HepG2 (cell line): ENCODE measurements at regions not wholly inside any gene's neighbourhood (a gene's known extent, or its start where the extent isn't known, plus 50 kb on each side); places are given as distances from the start of the nearest gene placed in this dataset.

Source experiments
- CTCF ChIP-seq: sonication (generic); formaldehyde crosslinking; IDR thresholded peaks from 2 replicates; pipeline ENCODE4 v1.5.0; 2020; ENCODE audit warnings: mild to moderate bottlenecking, missing genetic modification reagents, moderate library complexity
- HMGXB3 ChIP-seq: sonication (generic); formaldehyde crosslinking; IDR thresholded peaks from 2 replicates; pipeline ENCODE4 v1.4.0; 2020; ENCODE audit warnings: missing genetic modification reagents, borderline replicate concordance
- IRF9 ChIP-seq: sonication (generic); formaldehyde crosslinking; IDR thresholded peaks from 2 replicates; pipeline ENCODE4 v1.8.0; 2022; ENCODE audit warnings: missing genetic modification reagents, mild to moderate bottlenecking, borderline replicate concordance
- MED8 ChIP-seq: sonication (generic); formaldehyde crosslinking; IDR thresholded peaks from 2 replicates; pipeline ENCODE4 v1.8.1; 2023; ENCODE audit warnings: mild to moderate bottlenecking, missing genetic modification reagents; ENCODE audit not compliant: insufficient replicate concordance
- MTA3 ChIP-seq: sonication (generic); formaldehyde crosslinking; IDR thresholded peaks from 2 replicates; pipeline ENCODE4 v1.4.0; 2020; ENCODE audit warnings: missing genetic modification reagents
- NR0B2 ChIP-seq: sonication (generic); formaldehyde crosslinking; IDR thresholded peaks from 2 replicates; pipeline ENCODE4 v1.4.0; 2020; ENCODE audit warnings: mild to moderate bottlenecking, missing genetic modification reagents
- PHB2 ChIP-seq: fragments of 450-650 bp; IDR thresholded peaks from 2 replicates; pipeline ENCODE4 v1.6.1; 2018; ENCODE audit not compliant: partially characterized antibody
- PHF21A ChIP-seq: sonication (generic); formaldehyde crosslinking; IDR thresholded peaks from 2 replicates; pipeline ENCODE4 v1.5.0; 2020; ENCODE audit warnings: mild to moderate bottlenecking, missing genetic modification reagents
- SMAD9 ChIP-seq: sonication (generic); formaldehyde crosslinking; IDR thresholded peaks from 2 replicates; pipeline ENCODE4 v1.5.1; 2020; ENCODE audit warnings: mild to moderate bottlenecking, missing genetic modification reagents
- SP2 ChIP-seq: sonication (generic); formaldehyde crosslinking; IDR thresholded peaks from 2 replicates; pipeline ENCODE4 v1.5.1; 2020; ENCODE audit warnings: mild to moderate bottlenecking, missing genetic modification reagents
- SP5 ChIP-seq: IDR thresholded peaks from 2 replicates; pipeline ENCODE4 v1.6.1; 2016; ENCODE audit warnings: low read depth, borderline replicate concordance
- STAT6 ChIP-seq: sonication (generic); formaldehyde crosslinking; IDR thresholded peaks from 2 replicates; pipeline ENCODE4 v1.4.0; 2020; ENCODE audit warnings: missing genetic modification reagents, mild to moderate bottlenecking, borderline replicate concordance
- SUZ12 ChIP-seq: fragments of 150-350 bp; IDR thresholded peaks from 2 replicates; pipeline ENCODE4 v1.6.1; 2014; ENCODE audit warnings: low read depth, low read length
- ZBTB1 ChIP-seq: sonication (generic); formaldehyde crosslinking; IDR thresholded peaks from 2 replicates; pipeline ENCODE4 v1.4.0; 2020; ENCODE audit warnings: missing genetic modification reagents, borderline replicate concordance
- ZNF138 ChIP-seq: sonication (generic); formaldehyde crosslinking; IDR thresholded peaks from 2 replicates; pipeline ENCODE4 v1.5.0; 2020; ENCODE audit warnings: mild to moderate bottlenecking, low read depth, missing genetic modification reagents
- ZNF232 ChIP-seq: sonication (generic); formaldehyde crosslinking; IDR thresholded peaks from 2 replicates; pipeline ENCODE4 v1.4.0; 2020; ENCODE audit warnings: missing genetic modification reagents, borderline replicate concordance
- ZNF382 ChIP-seq: sonication (generic); formaldehyde crosslinking; IDR thresholded peaks from 2 replicates; pipeline ENCODE4 v1.5.0; 2020; ENCODE audit warnings: missing genetic modification reagents, mild to moderate bottlenecking, borderline replicate concordance
- ZNF451 ChIP-seq: sonication (generic); formaldehyde crosslinking; IDR thresholded peaks from 2 replicates; pipeline ENCODE4 v1.5.0; 2020; ENCODE audit warnings: mild to moderate bottlenecking, missing genetic modification reagents
- ZNF788 ChIP-seq: sonication (generic); formaldehyde crosslinking; IDR thresholded peaks from 2 replicates; pipeline ENCODE4 v1.5.0; 2020; ENCODE audit warnings: mild to moderate bottlenecking, missing genetic modification reagents, borderline replicate concordance

- no peak for TF ChIP-seq MED8 (CRISPR knock-in tag)
- no peak for TF ChIP-seq NR0B2 (CRISPR knock-in tag)
- no peak for TF ChIP-seq ZNF138 (CRISPR knock-in tag)
- no peak for TF ChIP-seq PHB2
- TF ChIP-seq SMAD9 (CRISPR knock-in tag): no peak
- TF ChIP-seq SUZ12: no peak
- peak; percentile 77; the same call in 1 of the 2 replicates for TF ChIP-seq ZNF451
- TF ChIP-seq MTA3 (CRISPR knock-in tag): no peak
- TF ChIP-seq ZNF232 (CRISPR knock-in tag): no peak
- TF ChIP-seq SP5: peak; percentile 89
- TF ChIP-seq PHF21A (CRISPR knock-in tag): peak; percentile 84
- TF ChIP-seq CTCF (CRISPR knock-in tag): peak; percentile 31; the same call in 1 of the 2 replicates
- no peak; the same call in 1 of the 2 replicates for TF ChIP-seq IRF9
- no peak for TF ChIP-seq SP2 (CRISPR knock-in tag)
- no peak for TF ChIP-seq STAT6 (CRISPR knock-in tag)
- peak; percentile 72; the same call in 1 of the 2 replicates for TF ChIP-seq HMGXB3 (CRISPR knock-in tag)
- TF ChIP-seq ZNF788 (CRISPR knock-in tag): peak; percentile 89
- TF ChIP-seq ZNF382 (CRISPR knock-in tag): no peak
- TF ChIP-seq ZBTB1 (CRISPR knock-in tag): no peak
Measured at GRCh38 chr10:58967551-58968388, 208.7 kb upstream of the PHYHIPL start (continued).
